ENCODE measurements at regions not wholly inside any gene's neighbourhood (a gene's known extent, or its start where the extent isn't known, plus 50 kb on each side); places are given as distances from the start of the nearest gene placed in this dataset.

- TF ChIP-seq CTCF (IDR thresholded peaks at IDR 0.05; ENCODE audit: low read depth, low read length) (no peak), EZH2phosphoT487 (IDR thresholded peaks at IDR 0.05; ENCODE audit: low read depth) (no peak)
These were observed 69.8 kb upstream of the RPH3AL start for GRCh38 chr17:422196-422930.
